ENCODE measurements at regions not wholly inside any gene's neighbourhood (a gene's known extent, or its start where the extent isn't known, plus 50 kb on each side); places are given as distances from the start of the nearest gene placed in this dataset.

- H3K27ac Mint-ChIP-seq, result no peak overlapping the region
- H2AFZ ChIP-seq (ENCODE audit: low read length), result no peak overlapping the region
- no CpG with 5 or more reads among the region's 2 CpGs for WGBS (ENCODE audit: extremely low coverage, insufficient read length, low lambda C conversion rate)
Observed at GRCh38 chr18:28606686-28607085, 429.8 kb upstream of the CDH2 start.

More at GRCh38 chr18:28606686-28607085, 429.8 kb upstream of the CDH2 start:
- no peak overlapping the region for H2BK120ac ChIP-seq (ENCODE audit: low read depth, low read length, poor library complexity, severe bottlenecking)
- H3K79me2 ChIP-seq (ENCODE audit: insufficient read depth, low read length), result no peaks in the 10 kb centered on the region
- H2BK5ac ChIP-seq (ENCODE audit: insufficient read length, low read length), result no peak overlapping the region
- Mint-ChIP-seq H3K9me3 (no peaks in the 10 kb centered on the region), H3K36me3 (ENCODE audit: insufficient read depth in 1 of 3, low read depth in 3 of 3) (no peaks in the 10 kb centered on the region), H3K27me3 (ENCODE audit: low read depth) (no peaks in the 10 kb centered on the region), H3K4me1 (no peaks in the 10 kb centered on the region), H3K4me3 (no peak overlapping the region)
- no peak overlapping the region for H3K56ac ChIP-seq (ENCODE audit: insufficient read length, low read depth, low read length)
- H3K18ac ChIP-seq (ENCODE audit: insufficient read length, low read depth, low read length), result no peak overlapping the region
- no peak overlapping the region for H4K91ac ChIP-seq (ENCODE audit: insufficient read length, low read depth, low read length)
- no peak overlapping the region for H3K9ac ChIP-seq (ENCODE audit: extremely low read depth, insufficient read length, low read length)
- H3K4me1 ChIP-seq (ENCODE audit: insufficient read depth, low read length), result no peaks in the 10 kb centered on the region
- H3K27me3 ChIP-seq (ENCODE audit: insufficient read depth, low read length), result no peaks in the 10 kb centered on the region
- no peak for TF ChIP-seq CTCF (conservative IDR thresholded peaks at IDR 0.05)
- no peaks in the 10 kb centered on the region for H4K20me1 ChIP-seq (ENCODE audit: control insufficient read depth, insufficient read depth, insufficient read length)
- H3K27ac ChIP-seq (ENCODE audit: insufficient read length, low read depth, low read length), result no peak overlapping the region
- H3T11ph ChIP-seq (ENCODE audit: low read length), result no peak overlapping the region
- no peaks in the 10 kb centered on the region for H3K23me2 ChIP-seq (ENCODE audit: insufficient read length, low read depth, low read length, poor library complexity, severe bottlenecking)
- no peaks in the 10 kb centered on the region for H3K9me3 ChIP-seq (ENCODE audit: control insufficient read depth, low read depth, low read length)
- H3K79me1 ChIP-seq (ENCODE audit: insufficient read depth, low read depth, low read length, poor library complexity, severe bottlenecking), result no peaks in the 10 kb centered on the region
- H4K5ac ChIP-seq (ENCODE audit: insufficient read length, low read depth, low read length), result no peak overlapping the region
- no peak overlapping the region for H3K23ac ChIP-seq (ENCODE audit: insufficient read length, low read depth, low read length)
- DNase-seq, result no peak
- no peak overlapping the region for H2BK15ac ChIP-seq (ENCODE audit: low read depth, low read length)
- H3K14ac ChIP-seq (ENCODE audit: insufficient read depth, low read length), result no peak overlapping the region
- H2AK5ac ChIP-seq (ENCODE audit: insufficient read length, low read length), result no peak overlapping the region
- no peak overlapping the region for H2BK20ac ChIP-seq (ENCODE audit: low read depth, low read length, poor library complexity, severe bottlenecking)
- H3K4me2 ChIP-seq (ENCODE audit: insufficient read depth, insufficient read length, low read length), result no peak overlapping the region
- no peak overlapping the region for H4K8ac ChIP-seq (replicated peaks; ENCODE audit: insufficient read length, low read depth, low read length)
- H2BK12ac ChIP-seq (ENCODE audit: insufficient read length, low read depth, low read length), result no peak overlapping the region
- no peak overlapping the region for H3K4ac ChIP-seq (ENCODE audit: low read depth, low read length)
